DMS53 (cell line): ENCODE measurements at regions not wholly inside any gene's neighbourhood (a gene's known extent, or its start where the extent isn't known, plus 50 kb on each side); places are given as distances from the start of the nearest gene placed in this dataset.
"Not testable (repeated sequence)": the region's sequence is repeated elsewhere in the genome, so short reads cannot be mapped to it uniquely, and the experiment has no call there.

Source experiments
- DNase-seq: peaks from one replicate; lab custom pipeline; 2025; lab: John Stamatoyannopoulos, UW

GRCh38 chr7:65800890-65801341 lies 72.0 kb upstream of the VKORC1L1 start:
- no peak for DNase-seq

- DNase-seq, result no peak
These were observed 68.0 kb upstream of the VKORC1L1 start for GRCh38 chr7:65804887-65805286.

- not testable (repeated sequence) for DNase-seq
These were observed 65.8 kb upstream of the VKORC1L1 start for GRCh38 chr7:65807067-65807466.

GRCh38 chr7:65809259-65809981 lies 63.5 kb upstream of the VKORC1L1 start:
- DNase-seq, result no peak

- DNase-seq, result no peak
These were observed 62.9 kb upstream of the VKORC1L1 start for GRCh38 chr7:65809982-65810288.

GRCh38 chr7:65812281-65812680 lies 60.6 kb upstream of the VKORC1L1 start:
- no peak for DNase-seq

- DNase-seq, result not testable (repeated sequence)
These were observed 58.2 kb upstream of the VKORC1L1 start for GRCh38 chr7:65814556-65815167.

- no peak for DNase-seq
These were observed 52.5 kb upstream of the VKORC1L1 start for GRCh38 chr7:65820287-65820950.
